ENCODE measurements at regions not wholly inside any gene's neighbourhood (a gene's known extent, or its start where the extent isn't known, plus 50 kb on each side); places are given as distances from the start of the nearest gene placed in this dataset.

DNA sequence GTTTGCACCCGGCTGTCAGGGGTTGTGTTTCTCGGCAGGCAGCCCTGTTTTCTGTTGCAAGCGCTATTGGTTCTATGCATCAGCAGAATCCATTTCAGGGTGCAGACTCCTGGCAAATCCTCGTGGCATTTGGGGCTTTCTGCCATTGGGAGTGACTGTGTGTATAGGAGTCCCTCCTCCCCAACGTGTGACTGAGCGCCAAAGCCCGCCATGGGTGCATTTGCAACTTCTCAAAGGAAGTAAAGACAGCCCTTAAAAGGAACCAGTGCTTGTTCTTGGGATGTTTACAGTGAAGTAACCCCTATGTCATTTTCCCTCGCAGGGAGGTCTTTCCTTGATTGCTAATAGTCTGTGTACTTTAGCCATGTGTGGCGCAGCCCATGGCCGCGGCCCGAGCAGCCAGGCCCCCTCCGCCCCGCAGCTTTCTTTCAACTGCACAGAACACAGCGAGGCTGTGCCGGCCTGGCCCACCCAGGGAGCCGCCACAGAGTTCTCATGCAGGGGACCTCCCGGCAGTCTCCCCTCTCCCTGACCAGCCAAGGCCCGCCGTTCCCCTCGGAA is 175.6 kb downstream of the HSD17B3 start:
- no peak for TF ChIP-seq POLR2A (IDR thresholded peaks at IDR 0.05; ENCODE audit: low read depth, low read length)
- no peak for TF ChIP-seq EZH2 (IDR thresholded peaks at IDR 0.05; ENCODE audit: borderline replicate concordance, low read depth, low read length, severe bottlenecking)
- TF ChIP-seq, protein P1, sequence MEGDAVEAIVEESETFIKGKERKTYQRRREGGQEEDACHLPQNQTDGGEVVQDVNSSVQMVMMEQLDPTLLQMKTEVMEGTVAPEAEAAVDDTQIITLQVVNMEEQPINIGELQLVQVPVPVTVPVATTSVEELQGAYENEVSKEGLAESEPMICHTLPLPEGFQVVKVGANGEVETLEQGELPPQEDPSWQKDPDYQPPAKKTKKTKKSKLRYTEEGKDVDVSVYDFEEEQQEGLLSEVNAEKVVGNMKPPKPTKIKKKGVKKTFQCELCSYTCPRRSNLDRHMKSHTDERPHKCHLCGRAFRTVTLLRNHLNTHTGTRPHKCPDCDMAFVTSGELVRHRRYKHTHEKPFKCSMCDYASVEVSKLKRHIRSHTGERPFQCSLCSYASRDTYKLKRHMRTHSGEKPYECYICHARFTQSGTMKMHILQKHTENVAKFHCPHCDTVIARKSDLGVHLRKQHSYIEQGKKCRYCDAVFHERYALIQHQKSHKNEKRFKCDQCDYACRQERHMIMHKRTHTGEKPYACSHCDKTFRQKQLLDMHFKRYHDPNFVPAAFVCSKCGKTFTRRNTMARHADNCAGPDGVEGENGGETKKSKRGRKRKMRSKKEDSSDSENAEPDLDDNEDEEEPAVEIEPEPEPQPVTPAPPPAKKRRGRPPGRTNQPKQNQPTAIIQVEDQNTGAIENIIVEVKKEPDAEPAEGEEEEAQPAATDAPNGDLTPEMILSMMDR (IDR thresholded peaks at IDR 0.05; ENCODE audit: extremely low read depth in 1 of 2, insufficient read depth in 1 of 2, low read depth in 1 of 2, low read length in 2 of 2) = no peak
- TF ChIP-seq, protein P2, sequence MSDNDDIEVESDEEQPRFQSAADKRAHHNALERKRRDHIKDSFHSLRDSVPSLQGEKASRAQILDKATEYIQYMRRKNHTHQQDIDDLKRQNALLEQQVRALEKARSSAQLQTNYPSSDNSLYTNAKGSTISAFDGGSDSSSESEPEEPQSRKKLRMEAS (IDR thresholded peaks at IDR 0.05; ENCODE audit: insufficient read depth, insufficient read length) = no peak
- TF ChIP-seq POLR2AphosphoS5 (IDR thresholded peaks at IDR 0.05; ENCODE audit: insufficient read depth, low read depth, low read length) = no peak

Data from endothelial cell of umbilical vein (primary cell).